ENCODE measurements at regions not wholly inside any gene's neighbourhood (a gene's known extent, or its start where the extent isn't known, plus 50 kb on each side); places are given as distances from the start of the nearest gene placed in this dataset.

DNA sequence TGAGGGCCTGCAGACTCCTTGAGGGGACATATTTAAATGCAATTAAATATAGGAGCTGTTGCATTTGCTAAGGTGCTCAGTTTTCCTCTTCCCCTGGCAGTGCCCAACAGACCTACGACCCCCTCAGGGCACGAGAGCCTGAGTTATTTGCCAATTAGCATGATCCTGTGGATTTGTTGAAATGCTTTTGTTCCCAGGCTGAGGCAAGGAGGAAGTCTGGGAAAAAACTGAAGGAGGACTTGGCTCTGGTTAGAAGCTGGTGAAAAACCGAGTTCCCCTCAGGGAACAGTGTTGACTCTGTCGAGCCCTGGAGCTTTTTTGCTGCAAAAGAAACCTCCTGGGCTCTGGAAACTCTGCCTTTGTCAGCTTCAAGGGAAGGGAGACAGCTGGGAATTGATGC, 103.6 kb upstream of the SHB start:
- Mint-ChIP-seq H3K27me3 (ENCODE audit: low read depth in 3 of 3) (peaks cover 0 to 1% (median 0%) of the 10 kb centered on the region in 3 donors), H3K9me3 (peaks cover 18 to 30% (median 22%) of the 10 kb centered on the region in 7 donors), H3K36me3 (no peaks in the 10 kb centered on the region), H3K4me3 (no peak overlapping the region), H3K27ac (no peak overlapping the region), H3K4me1 (peaks cover 8% of the 10 kb centered on the region)
- Histone ChIP-seq H3K4me1 (ENCODE audit: control insufficient read depth in 1 of 2, insufficient read depth in 2 of 2, low read length in 2 of 2) (no peaks in the 10 kb centered on the region), H3K4me2 (replicated peaks; ENCODE audit: extremely low read depth, low read length, poor library complexity, severe bottlenecking) (no peak overlapping the region), H4K20me1 (ENCODE audit: insufficient read depth, low read length) (no peaks in the 10 kb centered on the region), H3K36me3 (replicated peaks in 1 of 2; ENCODE audit: control insufficient read depth in 1 of 2, insufficient read depth in 2 of 2, low read length in 2 of 2) (no peaks in the 10 kb centered on the region), H3K27me3 (ENCODE audit: control insufficient read depth in 2 of 2, insufficient read depth in 2 of 2, low read length in 2 of 2) (no peaks in the 10 kb centered on the region), H3K9me3 (replicated peaks in 1 of 2; ENCODE audit: control insufficient read depth in 1 of 2, insufficient read depth in 1 of 2, low read length in 2 of 2) (peaks cover 15 to 21% of the 10 kb centered on the region in 2 donors), H3K27ac (ENCODE audit: low read depth in 1 of 2, low read length in 2 of 2) (no peak overlapping the region), H3K9ac (ENCODE audit: insufficient read depth, low read length, poor library complexity, severe bottlenecking) (no peak overlapping the region), H3K4me3 (replicated peaks in 1 of 3; ENCODE audit: low read depth in 2 of 3, low read length in 3 of 3) (no peak overlapping the region), H3K79me2 (ENCODE audit: insufficient read depth, low read length) (no peaks in the 10 kb centered on the region), H2AFZ (ENCODE audit: insufficient read depth, low read depth, low read length, poor library complexity, severe bottlenecking) (no peak overlapping the region)
- WGBS (ENCODE audit: insufficient coverage): 95% methylated on average over 2 of the region's 4 CpGs
- TF ChIP-seq, protein P1, sequence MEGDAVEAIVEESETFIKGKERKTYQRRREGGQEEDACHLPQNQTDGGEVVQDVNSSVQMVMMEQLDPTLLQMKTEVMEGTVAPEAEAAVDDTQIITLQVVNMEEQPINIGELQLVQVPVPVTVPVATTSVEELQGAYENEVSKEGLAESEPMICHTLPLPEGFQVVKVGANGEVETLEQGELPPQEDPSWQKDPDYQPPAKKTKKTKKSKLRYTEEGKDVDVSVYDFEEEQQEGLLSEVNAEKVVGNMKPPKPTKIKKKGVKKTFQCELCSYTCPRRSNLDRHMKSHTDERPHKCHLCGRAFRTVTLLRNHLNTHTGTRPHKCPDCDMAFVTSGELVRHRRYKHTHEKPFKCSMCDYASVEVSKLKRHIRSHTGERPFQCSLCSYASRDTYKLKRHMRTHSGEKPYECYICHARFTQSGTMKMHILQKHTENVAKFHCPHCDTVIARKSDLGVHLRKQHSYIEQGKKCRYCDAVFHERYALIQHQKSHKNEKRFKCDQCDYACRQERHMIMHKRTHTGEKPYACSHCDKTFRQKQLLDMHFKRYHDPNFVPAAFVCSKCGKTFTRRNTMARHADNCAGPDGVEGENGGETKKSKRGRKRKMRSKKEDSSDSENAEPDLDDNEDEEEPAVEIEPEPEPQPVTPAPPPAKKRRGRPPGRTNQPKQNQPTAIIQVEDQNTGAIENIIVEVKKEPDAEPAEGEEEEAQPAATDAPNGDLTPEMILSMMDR (IDR thresholded peaks at IDR 0.05): no peak
- no peak for DNase-seq
- intact Hi-C loops (cut with micrococcal nuclease): no loop called here

DNA sequence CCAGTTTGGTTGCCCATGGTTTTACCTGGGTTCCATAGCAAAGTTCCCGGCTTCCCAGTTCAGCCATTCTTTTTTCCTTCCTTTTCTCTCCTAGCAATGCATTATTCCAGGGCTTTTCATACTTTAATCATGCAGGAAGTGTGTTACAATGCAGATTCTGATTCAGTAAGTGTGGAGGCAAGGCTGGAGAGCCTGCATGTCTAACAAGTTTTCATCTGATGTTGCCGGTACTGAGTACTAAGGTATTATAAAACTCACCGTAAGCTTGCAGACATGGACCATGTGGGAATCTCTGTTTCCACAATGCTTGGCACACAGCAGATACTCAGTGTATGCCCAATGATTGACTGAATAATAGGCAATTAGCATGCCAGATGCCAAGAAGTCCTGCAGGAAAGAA, 102.9 kb upstream of the SHB start:
- intact Hi-C loops (cut with micrococcal nuclease): no loop called here
- Mint-ChIP-seq H3K9me3 (peaks cover 18 to 30% (median 22%) of the 10 kb centered on the region in 7 donors), H3K4me1 (peaks cover 6% of the 10 kb centered on the region), H3K27ac (peak overlapping the region in 1 of 7 donors; percentile 18), H3K36me3 (no peaks in the 10 kb centered on the region), H3K4me3 (no peak overlapping the region), H3K27me3 (ENCODE audit: low read depth in 3 of 3) (peaks cover 0 to 1% (median 0%) of the 10 kb centered on the region in 3 donors)
- Histone ChIP-seq H3K9me3 (replicated peaks in 1 of 2; ENCODE audit: control insufficient read depth in 1 of 2, insufficient read depth in 1 of 2, low read length in 2 of 2) (peaks cover 15 to 21% of the 10 kb centered on the region in 2 donors), H3K4me1 (ENCODE audit: control insufficient read depth in 1 of 2, insufficient read depth in 2 of 2, low read length in 2 of 2) (no peaks in the 10 kb centered on the region), H3K27me3 (ENCODE audit: control insufficient read depth in 2 of 2, insufficient read depth in 2 of 2, low read length in 2 of 2) (no peaks in the 10 kb centered on the region), H2AFZ (ENCODE audit: insufficient read depth, low read depth, low read length, poor library complexity, severe bottlenecking) (no peak overlapping the region), H3K79me2 (ENCODE audit: insufficient read depth, low read length) (no peaks in the 10 kb centered on the region), H4K20me1 (ENCODE audit: insufficient read depth, low read length) (no peaks in the 10 kb centered on the region), H3K4me3 (replicated peaks in 1 of 3; ENCODE audit: low read depth in 2 of 3, low read length in 3 of 3) (no peak overlapping the region), H3K36me3 (replicated peaks in 1 of 2; ENCODE audit: control insufficient read depth in 1 of 2, insufficient read depth in 2 of 2, low read length in 2 of 2) (no peaks in the 10 kb centered on the region), H3K9ac (ENCODE audit: insufficient read depth, low read length, poor library complexity, severe bottlenecking) (no peak overlapping the region), H3K4me2 (replicated peaks; ENCODE audit: extremely low read depth, low read length, poor library complexity, severe bottlenecking) (no peak overlapping the region), H3K27ac (ENCODE audit: low read depth in 1 of 2, low read length in 2 of 2) (no peak overlapping the region)
- 100% methylated on average over 2 of the region's 3 CpGs for WGBS (ENCODE audit: insufficient coverage)
- DNase-seq: no peak
- TF ChIP-seq, protein P1 (IDR thresholded peaks at IDR 0.05): no peak

All from CD14-positive monocyte (primary cell).